H1 (cell line): ENCODE measurements at regions not wholly inside any gene's neighbourhood (a gene's known extent, or its start where the extent isn't known, plus 50 kb on each side); places are given as distances from the start of the nearest gene placed in this dataset.

Experiments
- KDM4A ChIP-seq: IDR thresholded peaks from one replicate; pipeline ENCODE4 v1.7.1; 2012; ENCODE audit warnings: low read depth, mild to moderate bottlenecking, moderate library complexity, low read length, inconsistent platforms; ENCODE audit not compliant: severe bottlenecking
- POLR2AphosphoS5 ChIP-seq: IDR thresholded peaks from 2 replicates; pipeline ENCODE4 v1.6.1; 2011; ENCODE audit warnings: low read depth, low read length
- TF ChIP-seq, protein P1 (sequence below), 3 experiments: IDR thresholded peaks; 1 replicate in 2 of 3; 2 replicates in 1 of 3; pipeline versions ENCODE4 v1.5.1 to v1.6.1; 2011; ENCODE audit warnings: low read length in 3 of 3, mild to moderate bottlenecking in 3 of 3, inconsistent platforms in 2 of 3, low read depth in 1 of 3, moderate library complexity in 1 of 3; ENCODE audit not compliant: insufficient read depth in 1 of 3; ENCODE audit errors: control extremely low read depth in 1 of 3

DNA sequence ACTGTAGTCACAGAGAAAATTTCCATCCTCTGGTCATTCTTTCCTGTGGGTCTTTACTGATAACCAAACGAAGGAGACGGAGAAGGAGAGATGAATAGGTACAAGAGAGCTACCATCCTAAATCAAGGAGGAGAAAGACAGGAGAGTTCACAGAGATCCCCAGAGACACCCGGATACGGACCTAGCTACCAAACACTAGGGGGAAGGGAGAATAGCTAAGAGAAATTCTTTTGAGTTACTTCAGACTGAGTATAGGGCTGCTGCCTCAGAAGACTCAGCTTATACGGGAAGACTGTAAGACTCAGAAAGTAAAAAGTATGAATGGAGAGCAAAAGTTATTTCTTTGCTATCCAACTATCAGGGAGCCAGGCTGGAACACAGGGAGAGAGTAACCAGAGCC is 572.1 kb downstream of the C4orf33 start (continued):
- TF ChIP-seq, protein P1, sequence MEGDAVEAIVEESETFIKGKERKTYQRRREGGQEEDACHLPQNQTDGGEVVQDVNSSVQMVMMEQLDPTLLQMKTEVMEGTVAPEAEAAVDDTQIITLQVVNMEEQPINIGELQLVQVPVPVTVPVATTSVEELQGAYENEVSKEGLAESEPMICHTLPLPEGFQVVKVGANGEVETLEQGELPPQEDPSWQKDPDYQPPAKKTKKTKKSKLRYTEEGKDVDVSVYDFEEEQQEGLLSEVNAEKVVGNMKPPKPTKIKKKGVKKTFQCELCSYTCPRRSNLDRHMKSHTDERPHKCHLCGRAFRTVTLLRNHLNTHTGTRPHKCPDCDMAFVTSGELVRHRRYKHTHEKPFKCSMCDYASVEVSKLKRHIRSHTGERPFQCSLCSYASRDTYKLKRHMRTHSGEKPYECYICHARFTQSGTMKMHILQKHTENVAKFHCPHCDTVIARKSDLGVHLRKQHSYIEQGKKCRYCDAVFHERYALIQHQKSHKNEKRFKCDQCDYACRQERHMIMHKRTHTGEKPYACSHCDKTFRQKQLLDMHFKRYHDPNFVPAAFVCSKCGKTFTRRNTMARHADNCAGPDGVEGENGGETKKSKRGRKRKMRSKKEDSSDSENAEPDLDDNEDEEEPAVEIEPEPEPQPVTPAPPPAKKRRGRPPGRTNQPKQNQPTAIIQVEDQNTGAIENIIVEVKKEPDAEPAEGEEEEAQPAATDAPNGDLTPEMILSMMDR (IDR thresholded peaks at IDR 0.05; ENCODE audit: control extremely low read depth in 1 of 3, insufficient read depth in 1 of 3, low read depth in 1 of 3, low read length in 3 of 3): no peak
- TF ChIP-seq POLR2AphosphoS5 (no peak), KDM4A (no peak)
